NAMALWA (cell line): ENCODE measurements at regions not wholly inside any gene's neighbourhood (a gene's known extent, or its start where the extent isn't known, plus 50 kb on each side); places are given as distances from the start of the nearest gene placed in this dataset.
A peak's percentile ranks its signal among the peaks of the same experiment; 100 is the strongest.
"Not testable (repeated sequence)": the region's sequence is repeated elsewhere in the genome, so short reads cannot be mapped to it uniquely, and the experiment has no call there.

ENCODE experiments used
- DNase-seq: peaks from one replicate; pipeline ENCODE4 v3.0.0-alpha.2; 2015; ENCODE audit warnings: low spot score

- no peak for DNase-seq
Measured at GRCh38 chr6:164107297-164107995, 692.9 kb downstream of the QKI start.

GRCh38 chr6:164106345-164106769 is 691.8 kb downstream of the QKI start:
- peak; percentile 39 for DNase-seq

DNA sequence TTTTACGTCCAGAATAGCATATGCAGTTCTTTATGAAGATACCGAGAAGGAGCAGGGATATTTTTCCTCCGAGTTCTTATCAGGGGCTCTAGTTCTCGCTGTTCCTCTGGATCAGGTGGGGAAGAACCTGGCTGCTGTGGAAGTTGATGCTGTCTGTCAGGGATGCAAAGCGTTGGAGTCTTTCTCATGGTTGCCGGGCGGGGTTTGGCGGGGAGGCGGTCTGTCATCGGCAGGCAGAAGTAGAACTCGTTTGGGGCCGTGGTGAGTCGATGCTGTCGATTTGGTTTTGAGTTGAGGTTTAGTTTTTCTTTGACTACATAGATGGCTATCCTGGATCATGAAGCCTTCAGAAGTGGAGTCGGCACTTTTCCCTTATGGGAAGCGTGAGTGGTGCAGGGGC is 691.2 kb downstream of the QKI start:
- DNase-seq: no peak

GRCh38 chr6:164104432-164104831 is 689.9 kb downstream of the QKI start:
- no peak for DNase-seq

- no peak for DNase-seq
Measured at GRCh38 chr6:164102693-164103092, 688.2 kb downstream of the QKI start.

DNA sequence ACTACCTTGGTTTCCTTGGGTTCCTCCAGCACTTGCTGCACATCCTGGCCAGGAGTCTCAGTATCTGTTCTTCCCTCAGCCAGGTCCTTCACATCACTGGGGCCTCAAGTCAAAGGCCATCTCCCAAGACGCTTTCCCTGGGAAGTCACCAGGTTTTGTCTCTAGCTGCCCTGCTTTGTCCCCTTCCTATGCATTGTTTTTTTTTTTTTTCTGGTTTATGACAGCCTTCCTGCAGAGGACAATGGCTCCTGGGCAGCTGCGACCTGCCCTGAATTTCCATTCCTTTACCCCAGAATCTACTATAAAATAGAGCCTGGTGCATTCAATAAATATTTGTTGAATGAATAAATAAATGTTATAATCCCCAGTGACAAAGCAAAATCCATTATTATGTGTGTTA is 687.3 kb downstream of the QKI start:
- DNase-seq: no peak

DNA sequence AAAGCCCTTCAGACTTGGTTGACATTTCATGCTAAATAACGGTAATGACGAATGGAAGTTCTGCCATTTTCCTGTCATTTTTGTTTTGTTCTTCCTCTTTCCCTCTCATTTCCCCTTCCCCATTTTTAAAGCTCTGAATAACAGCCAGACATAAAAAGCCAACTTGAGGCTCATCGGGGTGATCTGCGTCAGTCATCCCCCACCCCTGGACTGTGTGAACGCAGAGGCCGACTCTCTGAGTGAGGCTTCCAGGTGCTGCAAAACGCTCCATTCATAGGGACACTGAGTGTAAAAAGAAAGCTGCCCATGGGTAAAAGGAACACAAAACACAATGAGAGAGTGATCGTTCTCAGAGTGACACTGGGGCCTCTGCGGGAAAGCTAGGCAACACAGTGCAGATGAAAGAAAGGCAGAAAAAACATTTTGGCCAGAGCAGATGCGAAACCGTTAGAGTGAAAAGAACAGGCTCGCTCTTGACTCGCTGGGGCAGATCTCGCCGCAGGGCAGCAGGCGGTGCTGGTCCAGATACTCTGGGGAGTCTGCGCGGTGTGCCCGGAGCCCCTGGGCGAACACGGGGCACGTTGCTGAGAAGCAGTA is 684.8 kb downstream of the QKI start:
- DNase-seq: no peak

DNA sequence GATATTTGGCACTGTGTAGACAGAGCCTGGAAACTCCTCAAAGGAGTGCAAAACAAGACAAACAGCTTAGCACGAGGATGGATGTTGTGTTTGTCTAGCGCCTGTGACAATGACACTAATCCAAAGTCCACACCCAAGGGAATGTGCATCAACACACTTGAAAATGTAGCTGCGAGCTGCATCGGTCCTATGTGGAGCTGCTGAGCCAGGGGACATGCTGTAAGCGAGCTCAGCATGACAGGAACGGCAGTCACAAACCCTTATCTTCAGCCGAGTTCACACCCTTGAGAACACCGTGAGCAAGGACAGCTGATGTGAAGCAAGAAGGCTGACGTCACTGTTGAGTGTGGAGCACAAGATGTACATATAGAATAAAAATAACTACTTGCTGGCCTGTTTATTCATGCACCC is 684.3 kb downstream of the QKI start:
- DNase-seq: no peak

DNA sequence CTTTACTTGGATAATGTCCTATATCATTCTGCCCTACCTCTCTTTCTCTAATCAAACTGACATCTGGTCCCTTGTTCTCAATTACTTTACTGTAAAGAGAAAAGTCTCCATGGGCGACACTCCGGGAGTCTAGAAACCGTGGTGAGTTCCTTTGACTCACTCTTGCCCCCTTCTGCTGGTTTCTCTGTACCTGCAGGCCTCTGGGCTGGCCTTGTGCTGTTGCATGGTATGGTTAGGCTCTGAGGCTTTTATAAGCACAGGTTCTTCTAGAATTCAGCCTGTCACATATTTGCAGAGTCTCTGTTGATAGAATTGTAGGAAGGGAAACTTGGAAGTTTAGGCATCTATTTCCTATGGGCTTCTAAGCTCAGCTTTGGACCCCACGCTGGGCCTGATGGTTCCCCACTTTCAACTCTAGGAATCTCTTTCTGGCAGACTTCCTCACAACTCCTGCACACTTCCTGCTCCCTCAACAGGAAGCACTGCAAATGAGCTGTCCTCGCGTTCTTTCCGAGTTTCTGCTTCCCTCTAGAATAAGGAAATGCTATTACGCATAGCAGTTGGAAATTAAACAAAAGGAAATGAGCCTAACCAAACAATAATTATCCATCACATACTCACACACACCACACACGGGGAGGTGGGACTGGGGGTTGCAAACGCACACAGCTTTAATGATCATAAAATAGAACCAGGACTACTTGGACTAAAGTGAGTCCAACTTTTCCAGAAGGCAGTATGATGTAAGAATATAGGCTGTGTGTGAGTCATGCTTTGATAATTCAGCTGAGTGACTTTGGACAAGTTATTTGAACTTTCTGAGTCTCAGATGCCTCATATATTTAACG is 683.3 kb downstream of the QKI start:
- DNase-seq: peak; percentile 19

DNA sequence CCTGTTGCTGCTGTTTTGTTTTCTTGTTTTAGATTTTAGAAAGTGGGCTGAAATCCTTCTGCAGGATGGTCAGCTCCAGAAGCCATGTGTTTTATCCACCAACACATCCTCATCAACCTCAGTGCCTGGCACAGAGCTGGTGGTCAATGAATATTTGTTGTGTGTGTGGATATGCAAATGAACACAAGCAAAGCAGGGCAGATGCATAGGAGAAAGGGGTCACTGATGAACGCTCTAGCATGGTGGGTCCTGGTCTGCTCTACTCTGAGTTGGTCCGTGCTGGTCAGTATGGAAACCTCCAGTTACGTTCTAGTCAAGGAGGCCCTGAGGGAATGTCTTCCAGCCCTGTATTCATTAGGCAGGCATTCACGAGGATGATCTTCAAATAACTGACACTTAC is 682.5 kb downstream of the QKI start:
- no peak for DNase-seq

DNA sequence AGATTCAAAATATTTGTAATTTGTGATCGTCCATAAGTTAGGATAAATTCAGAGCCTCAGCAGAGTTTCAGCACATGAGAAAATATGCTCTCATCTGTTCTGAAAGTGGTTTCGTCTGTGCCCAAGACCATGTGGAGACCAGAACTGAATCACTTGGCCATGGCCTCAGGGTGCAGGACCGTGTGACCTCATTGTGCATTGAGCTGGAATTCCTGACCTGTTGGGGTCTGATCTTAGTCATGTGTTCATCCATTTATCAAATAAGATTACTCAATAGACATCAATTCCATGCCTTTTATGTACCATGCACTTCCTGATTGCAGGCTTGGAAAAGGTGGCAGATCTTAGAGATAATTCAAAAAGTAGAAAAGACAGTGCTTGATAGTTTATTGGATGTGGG is 680.5 kb downstream of the QKI start:
- no peak for DNase-seq

DNA sequence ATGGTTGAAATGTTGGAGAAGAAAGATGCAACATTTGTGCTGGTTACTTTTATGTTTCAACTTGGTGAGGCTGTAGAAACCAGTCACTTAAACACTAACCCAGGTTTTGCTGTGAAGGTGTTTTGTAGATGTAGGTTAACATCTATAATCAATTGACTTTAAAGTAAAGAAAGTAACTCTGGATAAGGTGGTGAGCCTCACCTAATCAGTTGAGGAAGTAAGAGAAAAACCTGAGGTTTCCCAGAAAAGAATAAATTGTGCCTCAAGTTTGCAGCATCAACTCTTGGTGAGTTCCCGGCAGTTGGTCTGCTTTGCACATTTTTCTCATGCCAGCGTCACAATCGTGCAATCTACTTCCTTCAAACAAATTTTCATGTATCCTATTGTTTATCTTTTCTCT is 673.4 kb downstream of the QKI start:
- no peak for DNase-seq

GRCh38 chr6:164087211-164087610 is 672.7 kb downstream of the QKI start:
- DNase-seq: no peak

DNA sequence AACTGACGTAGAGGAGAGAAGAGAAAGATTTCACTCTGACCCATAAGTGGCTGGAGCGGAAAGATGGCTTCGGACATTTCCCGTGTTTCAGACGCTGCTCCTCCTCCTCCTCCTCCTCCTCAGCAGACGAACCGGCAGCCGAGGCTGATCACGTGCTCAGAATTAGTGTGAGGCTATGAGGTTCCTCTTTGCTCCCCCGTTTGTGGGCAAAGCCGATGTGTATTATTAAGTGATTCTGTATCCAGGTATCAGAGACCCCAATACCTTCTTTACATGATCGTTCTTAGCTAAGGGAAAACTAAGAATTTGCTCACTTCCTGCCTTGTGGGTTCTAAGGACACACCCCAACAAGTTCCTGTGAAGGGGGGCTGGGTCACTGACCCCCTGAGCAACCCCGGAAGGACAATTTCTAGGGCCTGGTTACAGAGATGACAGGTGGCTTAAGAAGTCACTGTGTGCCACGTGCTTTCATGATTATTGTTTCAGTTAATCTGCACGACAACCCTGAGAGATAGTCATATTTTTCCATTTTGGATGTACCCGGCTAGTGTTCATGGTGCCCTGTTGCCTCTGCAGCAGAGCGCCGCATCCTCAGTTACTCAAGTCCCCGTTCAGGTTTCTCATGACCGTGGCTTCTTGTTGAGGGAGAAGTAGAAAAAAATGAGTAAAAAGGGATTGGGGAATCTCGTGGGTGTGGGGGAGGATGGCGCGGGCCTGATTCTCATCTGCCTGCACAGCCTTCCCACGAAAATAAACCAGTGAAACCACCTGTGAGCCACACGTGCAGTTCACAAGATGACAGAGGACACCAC is 671.8 kb downstream of the QKI start:
- DNase-seq: no peak

- DNase-seq: no peak
Measured at GRCh38 chr6:164085091-164086075, 670.9 kb downstream of the QKI start.

DNA sequence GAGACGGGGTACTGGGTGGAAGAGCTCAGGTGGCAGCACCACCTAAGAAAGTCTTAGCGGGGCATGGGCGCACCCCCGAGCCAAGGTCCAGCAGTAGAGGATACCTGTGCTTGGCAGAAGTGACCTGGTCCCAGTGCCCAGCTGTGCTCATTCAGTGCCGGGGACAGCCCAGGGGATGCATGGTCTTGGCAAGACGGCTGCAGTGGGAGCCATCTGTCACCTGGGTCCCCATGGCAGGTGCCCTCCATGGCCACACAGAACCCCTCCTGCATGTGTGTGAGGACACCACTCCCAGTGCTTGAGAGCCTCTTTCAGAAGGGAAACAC is 664.7 kb downstream of the QKI start:
- DNase-seq: no peak

- no peak for DNase-seq
Measured at GRCh38 chr6:164078532-164079274, 664.2 kb downstream of the QKI start.

DNA sequence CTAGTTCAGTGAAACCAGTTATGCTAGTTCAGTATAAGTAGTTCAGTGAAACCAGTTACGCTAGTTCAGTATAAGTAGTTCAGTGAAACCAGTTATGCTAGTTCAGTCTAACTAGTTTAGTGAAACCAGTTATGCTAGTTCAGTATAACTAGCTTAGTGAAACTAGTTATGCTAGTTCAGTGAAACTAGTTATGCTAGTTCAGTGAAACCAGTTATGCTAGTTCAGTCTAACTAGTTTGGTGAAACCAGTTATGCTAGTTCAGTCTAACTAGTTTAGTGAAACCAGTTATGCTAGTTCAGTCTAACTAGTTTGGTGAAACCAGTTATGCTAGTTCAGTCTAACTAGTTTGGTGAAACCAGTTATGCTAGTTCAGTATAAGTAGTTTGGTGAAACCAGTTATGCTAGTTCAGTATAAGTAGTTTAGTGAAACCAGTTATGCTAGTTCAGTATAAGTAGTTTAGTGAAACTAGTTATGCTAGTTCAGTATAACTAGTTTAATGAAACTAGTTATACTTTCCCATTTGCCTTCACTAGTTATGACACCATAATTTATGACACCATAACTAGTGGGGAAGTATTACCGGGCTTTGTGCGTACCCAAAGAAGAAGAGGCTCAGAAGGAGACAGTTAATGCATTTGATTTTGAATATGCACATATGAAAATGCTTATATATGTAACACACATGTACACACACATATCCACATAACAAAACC is 662.5 kb downstream of the QKI start:
- DNase-seq: not testable (repeated sequence)

GRCh38 chr6:164075981-164076615 is 661.6 kb downstream of the QKI start:
- DNase-seq: no peak
